K562 (cell line): ENCODE measurements at regions not wholly inside any gene's neighbourhood (a gene's known extent, or its start where the extent isn't known, plus 50 kb on each side); places are given as distances from the start of the nearest gene placed in this dataset.

Experiments
- ATAC-seq: fragments of 200-7000 bp; cut with Tn5 transposase; 3 replicates; pipeline ENCODE4 v1.9.1; 2020; ENCODE audit warnings: moderate library complexity
- BruUV-seq: library from RNA; stranded (reverse); fragments of 400-500 nt; replicated peaks from 2 replicates; lab custom pipeline; 2021; lab: Mats Ljungman, UMichigan
- CTCF ChIA-PET: fragments of 300-600 bp; formaldehyde crosslinking; extraction: SDS; loops from one replicate; lab custom pipeline; 2021; ENCODE audit warnings: low intra/inter-chr PET ratio; lab: Yijun Ruan, JAX
- POLR2A ChIA-PET: fragments of 300-600, 350-650 bp; sonication (Branson Sonifier 250); formaldehyde crosslinking; extraction: SDS; loops from one replicate; lab custom pipeline; 2021; ENCODE audit warnings: antibody characterized with exemption, inconsistent platforms; lab: Yijun Ruan, JAX
- DNase-seq, 4 experiments: peaks; one replicate each; pipeline versions ENCODE4 v3.0.0 to v3.0.0-alpha.2; 2011 to 2018; ENCODE audit warnings: low spot score in 3 of 4, mixed read lengths in 3 of 4; ENCODE audit errors: extremely low read depth in 1 of 4
- FAIRE-seq: peaks from 2 replicates; lab custom pipeline; 2011; peaks lifted over from hg19 to GRCh38; lab: Jason Lieb, UNC
- H2AFZ ChIP-seq: 2 replicates; pipeline ENCODE4 v1.6.0; 2011; ENCODE audit warnings: low read depth, low read length, control low read depth, inconsistent platforms
- H3K27ac ChIP-seq: fragments of 200-600 bp; 3 replicates; pipeline ENCODE4 v1.8.0; 2011; ENCODE audit warnings: low read depth, mild to moderate bottlenecking, control low read depth, inconsistent platforms, low read length, moderate library complexity, mixed read lengths; ENCODE audit errors: extremely low read depth
- H3K27me3 ChIP-seq, 2 experiments: fragments of 300-600 bp in 1 of 2; 2 replicates in 1 of 2; 3 replicates in 1 of 2; pipeline versions ENCODE4 v1.6.0 to v1.8.0; 2011; ENCODE audit warnings: inconsistent platforms in 2 of 2, low read length in 2 of 2, mild to moderate bottlenecking in 1 of 2, mixed read lengths in 1 of 2, moderate library complexity in 1 of 2; ENCODE audit not compliant: control insufficient read depth in 2 of 2, insufficient read depth in 2 of 2
- H3K36me3 ChIP-seq: fragments of 300-600 bp; 3 replicates; pipeline ENCODE4 v1.8.0; 2011; ENCODE audit warnings: mild to moderate bottlenecking, low read length, inconsistent platforms; ENCODE audit not compliant: control insufficient read depth, insufficient read depth
- H3K4me1 ChIP-seq, 2 experiments: fragments of 200-600 bp in 1 of 2; replicated peaks in 1 of 2; 2 replicates in 1 of 2; 3 replicates in 1 of 2; pipeline versions ENCODE4 v1.5.1 to v1.8.0; 2011; ENCODE audit warnings: inconsistent platforms in 2 of 2, low read length in 2 of 2, mild to moderate bottlenecking in 1 of 2, mixed read lengths in 1 of 2, moderate library complexity in 1 of 2; ENCODE audit not compliant: control insufficient read depth in 2 of 2, insufficient read depth in 2 of 2
- H3K4me2 ChIP-seq: 2 replicates; pipeline ENCODE4 v1.6.1; 2011; ENCODE audit warnings: low read length, control low read depth, inconsistent platforms, mixed read lengths; ENCODE audit not compliant: insufficient read depth
- H3K4me3 ChIP-seq: fragments of 200-600 bp; sonication (generic), shearing (Covaris generic); 2 replicates; pipeline ENCODE4 v1.5.1; 2016; ENCODE audit warnings: control low read depth, inconsistent platforms
- H3K79me2 ChIP-seq: fragments of 200-600 bp; 3 replicates; pipeline ENCODE4 v1.8.0; 2011; ENCODE audit warnings: low read length, inconsistent platforms; ENCODE audit not compliant: control insufficient read depth, insufficient read depth
- H3K9ac ChIP-seq, 2 experiments: 2 replicates each; pipeline versions ENCODE4 v1.6.0 to v1.6.1; 2011; ENCODE audit warnings: low read depth in 2 of 2, low read length in 2 of 2, control low read depth in 1 of 2, inconsistent platforms in 1 of 2, mild to moderate bottlenecking in 1 of 2, mixed read lengths in 1 of 2; ENCODE audit not compliant: insufficient read depth in 1 of 2
- H3K9me1 ChIP-seq: one replicate; pipeline ENCODE4 v1.6.0; 2011; ENCODE audit warnings: inconsistent platforms, mild to moderate bottlenecking, low read length, moderate library complexity; ENCODE audit not compliant: control insufficient read depth, insufficient read depth
- H3K9me3 ChIP-seq: replicated peaks from 2 replicates; pipeline ENCODE4 v1.5.1; 2011; ENCODE audit warnings: low read depth, low read length, inconsistent platforms; ENCODE audit not compliant: control insufficient read depth, insufficient read depth
- H4K20me1 ChIP-seq: replicated peaks from 2 replicates; pipeline ENCODE4 v1.6.1; 2011; ENCODE audit warnings: low read length, inconsistent platforms, mixed read lengths; ENCODE audit not compliant: control insufficient read depth, insufficient read depth
- CXXC5 ChIP-seq: fragments of 250-450 bp; sonication (Bioruptor Pico); IDR thresholded peaks from 2 replicates; pipeline ENCODE4 v1.8.0; 2022; ENCODE audit warnings: inconsistent platforms, mild to moderate bottlenecking, moderate library complexity
- DIDO1 ChIP-seq: fragments of 450-650 bp; IDR thresholded peaks from 2 replicates; pipeline ENCODE4 v1.6.1; 2016; ENCODE audit warnings: low read depth, missing biosample characterization, missing genetic modification characterization
- EGR1 ChIP-seq: fragments of 450-650 bp; conservative IDR thresholded peaks from 2 replicates; pipeline ENCODE4 v1.6.1; 2017; ENCODE audit warnings: mild to moderate bottlenecking
- ERF ChIP-seq: fragments of 450-650 bp; formaldehyde crosslinking; IDR thresholded peaks from 2 replicates; pipeline ENCODE4 v1.4.0; 2020; ENCODE audit warnings: mild to moderate bottlenecking, mixed read lengths
- HSF4 ChIP-seq: fragments of 250-450 bp; sonication (Bioruptor Pico); IDR thresholded peaks from 2 replicates; pipeline ENCODE4 v2.1.2; 2022; ENCODE audit warnings: mild to moderate bottlenecking, moderate library complexity, borderline replicate concordance
- NUFIP1 ChIP-seq: fragments of 450-650 bp; IDR thresholded peaks from 2 replicates; pipeline ENCODE4 v1.6.1; 2018; ENCODE audit not compliant: partially characterized antibody
- TCF3 ChIP-seq: sonication (generic); formaldehyde crosslinking; IDR thresholded peaks from 2 replicates; pipeline ENCODE4 v1.4.0; 2020; ENCODE audit warnings: mild to moderate bottlenecking, missing genetic modification reagents
- ZKSCAN8 ChIP-seq: fragments of 200-800 bp; sonication (Bioruptor generic); IDR thresholded peaks from 2 replicates; pipeline ENCODE4 v1.6.1; 2016; ENCODE audit warnings: missing genetic modification characterization, missing compliant biosample characterization
- WGBS: fragments of 100-300 bp; shearing (Covaris generic); methylation state at CpG from one replicate; pipeline ENCODE4 v1.1.6; 2016; ENCODE audit warnings: low coverage, mixed read lengths; ENCODE audit not compliant: insufficient coverage; ENCODE audit errors: missing lambda C conversion rate; 5-methylcytosine and 5-hydroxymethylcytosine counted together
- in situ Hi-C: fragments of 300-500 bp; cut with MboI; formaldehyde crosslinking; loops from 4 replicates; pipeline ENCODE4 v1.15.0; 2018; ENCODE audit warnings: inconsistent platforms, mixed read lengths
- intact Hi-C: fragments of 100-400 bp; cut with micrococcal nuclease; formaldehyde crosslinking; loops from 2 replicates; pipeline ENCODE4 v1.14.2; 2022
- TF ChIP-seq, protein P1 (sequence below): fragments of 250-450 bp; sonication (Bioruptor Pico); IDR thresholded peaks from 2 replicates; pipeline ENCODE4 v1.4.0; 2020
- TF ChIP-seq, protein P2 (sequence below): fragments of 450-650 bp; IDR thresholded peaks from 2 replicates; pipeline ENCODE4 v1.6.1; 2018; ENCODE audit warnings: mild to moderate bottlenecking, low read depth; ENCODE audit not compliant: partially characterized antibody
- TF ChIP-seq, protein P3 (sequence below): fragments of 250-450 bp; sonication (Bioruptor Pico); IDR thresholded peaks from 2 replicates; pipeline ENCODE4 v1.8.0; 2021; ENCODE audit warnings: moderate library complexity, mild to moderate bottlenecking, inconsistent platforms

DNA sequence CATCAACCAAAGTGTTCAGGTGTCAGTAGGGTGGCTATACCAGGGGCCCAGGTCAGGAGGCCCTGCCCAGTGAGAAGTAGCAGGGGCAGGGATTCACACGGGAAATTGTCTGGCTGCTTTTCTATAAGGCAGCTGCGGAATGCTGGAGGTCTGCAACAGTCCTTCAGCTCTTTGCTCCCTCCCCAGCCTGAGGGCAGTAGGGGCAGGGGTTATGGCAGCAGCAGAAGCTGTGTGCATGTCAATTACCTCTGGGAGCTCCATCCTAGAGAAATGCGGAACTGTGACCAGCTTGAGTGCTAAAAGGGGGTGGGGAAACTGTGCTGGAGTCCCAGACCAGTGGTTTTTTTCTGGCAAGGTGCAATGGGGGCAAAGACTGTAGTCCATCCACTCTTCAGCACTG, 810.4 kb downstream of the PCDH7 start:
- WGBS = 3% methylated on average over 3 of the region's 3 CpGs
- H3K4me2 ChIP-seq = no peak overlapping the region
- no peak overlapping the region for H2AFZ ChIP-seq
- DNase-seq = no peak
- intact Hi-C loops = no loop called here
- H3K4me3 ChIP-seq = no peak overlapping the region
- H3K27me3 ChIP-seq = no peaks in the 10 kb centered on the region
- no peaks in the 10 kb centered on the region for H3K4me1 ChIP-seq
- no peak for ATAC-seq
- TF ChIP-seq ERF (CRISPR knock-in tag) (no peak), ZKSCAN8 (CRISPR knock-in tag) (no peak), HSF4 (no peak), DIDO1 (tag) (no peak), EGR1 (no peak), NUFIP1 (no peak), CXXC5 (CRISPR knock-in tag) (no peak), TCF3 (CRISPR knock-in tag) (no peak)
- TF ChIP-seq, protein P1, sequence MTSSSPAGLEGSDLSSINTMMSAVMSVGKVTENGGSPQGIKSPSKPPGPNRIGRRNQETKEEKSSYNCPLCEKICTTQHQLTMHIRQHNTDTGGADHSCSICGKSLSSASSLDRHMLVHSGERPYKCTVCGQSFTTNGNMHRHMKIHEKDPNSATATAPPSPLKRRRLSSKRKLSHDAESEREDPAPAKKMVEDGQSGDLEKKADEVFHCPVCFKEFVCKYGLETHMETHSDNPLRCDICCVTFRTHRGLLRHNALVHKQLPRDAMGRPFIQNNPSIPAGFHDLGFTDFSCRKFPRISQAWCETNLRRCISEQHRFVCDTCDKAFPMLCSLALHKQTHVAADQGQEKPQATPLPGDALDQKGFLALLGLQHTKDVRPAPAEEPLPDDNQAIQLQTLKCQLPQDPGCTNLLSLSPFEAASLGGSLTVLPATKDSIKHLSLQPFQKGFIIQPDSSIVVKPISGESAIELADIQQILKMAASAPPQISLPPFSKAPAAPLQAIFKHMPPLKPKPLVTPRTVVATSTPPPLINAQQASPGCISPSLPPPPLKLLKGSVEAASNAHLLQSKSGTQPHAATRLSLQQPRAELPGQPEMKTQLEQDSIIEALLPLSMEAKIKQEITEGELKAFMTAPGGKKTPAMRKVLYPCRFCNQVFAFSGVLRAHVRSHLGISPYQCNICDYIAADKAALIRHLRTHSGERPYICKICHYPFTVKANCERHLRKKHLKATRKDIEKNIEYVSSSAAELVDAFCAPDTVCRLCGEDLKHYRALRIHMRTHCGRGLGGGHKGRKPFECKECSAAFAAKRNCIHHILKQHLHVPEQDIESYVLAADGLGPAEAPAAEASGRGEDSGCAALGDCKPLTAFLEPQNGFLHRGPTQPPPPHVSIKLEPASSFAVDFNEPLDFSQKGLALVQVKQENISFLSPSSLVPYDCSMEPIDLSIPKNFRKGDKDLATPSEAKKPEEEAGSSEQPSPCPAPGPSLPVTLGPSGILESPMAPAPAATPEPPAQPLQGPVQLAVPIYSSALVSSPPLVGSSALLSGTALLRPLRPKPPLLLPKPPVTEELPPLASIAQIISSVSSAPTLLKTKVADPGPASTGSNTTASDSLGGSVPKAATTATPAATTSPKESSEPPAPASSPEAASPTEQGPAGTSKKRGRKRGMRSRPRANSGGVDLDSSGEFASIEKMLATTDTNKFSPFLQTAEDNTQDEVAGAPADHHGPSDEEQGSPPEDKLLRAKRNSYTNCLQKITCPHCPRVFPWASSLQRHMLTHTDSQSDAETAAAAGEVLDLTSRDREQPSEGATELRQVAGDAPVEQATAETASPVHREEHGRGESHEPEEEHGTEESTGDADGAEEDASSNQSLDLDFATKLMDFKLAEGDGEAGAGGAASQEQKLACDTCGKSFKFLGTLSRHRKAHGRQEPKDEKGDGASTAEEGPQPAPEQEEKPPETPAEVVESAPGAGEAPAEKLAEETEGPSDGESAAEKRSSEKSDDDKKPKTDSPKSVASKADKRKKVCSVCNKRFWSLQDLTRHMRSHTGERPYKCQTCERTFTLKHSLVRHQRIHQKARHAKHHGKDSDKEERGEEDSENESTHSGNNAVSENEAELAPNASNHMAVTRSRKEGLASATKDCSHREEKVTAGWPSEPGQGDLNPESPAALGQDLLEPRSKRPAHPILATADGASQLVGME (CRISPR knock-in tag) = no peak
- TF ChIP-seq, protein P2, sequence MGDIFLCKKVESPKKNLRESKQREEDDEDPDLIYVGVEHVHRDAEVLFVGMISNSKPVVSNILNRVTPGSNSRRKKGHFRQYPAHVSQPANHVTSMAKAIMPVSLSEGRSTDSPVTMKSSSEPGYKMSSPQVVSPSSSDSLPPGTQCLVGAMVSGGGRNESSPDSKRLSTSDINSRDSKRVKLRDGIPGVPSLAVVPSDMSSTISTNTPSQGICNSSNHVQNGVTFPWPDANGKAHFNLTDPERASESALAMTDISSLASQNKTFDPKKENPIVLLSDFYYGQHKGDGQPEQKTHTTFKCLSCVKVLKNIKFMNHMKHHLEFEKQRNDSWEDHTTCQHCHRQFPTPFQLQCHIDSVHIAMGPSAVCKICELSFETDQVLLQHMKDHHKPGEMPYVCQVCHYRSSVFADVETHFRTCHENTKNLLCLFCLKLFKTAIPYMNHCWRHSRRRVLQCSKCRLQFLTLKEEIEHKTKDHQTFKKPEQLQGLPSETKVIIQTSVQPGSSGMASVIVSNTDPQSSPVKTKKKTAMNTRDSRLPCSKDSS = no peak
- TF ChIP-seq, protein P3, sequence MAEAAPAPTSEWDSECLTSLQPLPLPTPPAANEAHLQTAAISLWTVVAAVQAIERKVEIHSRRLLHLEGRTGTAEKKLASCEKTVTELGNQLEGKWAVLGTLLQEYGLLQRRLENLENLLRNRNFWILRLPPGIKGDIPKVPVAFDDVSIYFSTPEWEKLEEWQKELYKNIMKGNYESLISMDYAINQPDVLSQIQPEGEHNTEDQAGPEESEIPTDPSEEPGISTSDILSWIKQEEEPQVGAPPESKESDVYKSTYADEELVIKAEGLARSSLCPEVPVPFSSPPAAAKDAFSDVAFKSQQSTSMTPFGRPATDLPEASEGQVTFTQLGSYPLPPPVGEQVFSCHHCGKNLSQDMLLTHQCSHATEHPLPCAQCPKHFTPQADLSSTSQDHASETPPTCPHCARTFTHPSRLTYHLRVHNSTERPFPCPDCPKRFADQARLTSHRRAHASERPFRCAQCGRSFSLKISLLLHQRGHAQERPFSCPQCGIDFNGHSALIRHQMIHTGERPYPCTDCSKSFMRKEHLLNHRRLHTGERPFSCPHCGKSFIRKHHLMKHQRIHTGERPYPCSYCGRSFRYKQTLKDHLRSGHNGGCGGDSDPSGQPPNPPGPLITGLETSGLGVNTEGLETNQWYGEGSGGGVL (CRISPR knock-in tag) = no peak
- TF ChIP-seq, all 486 proteins: peak for 0
- no peak for FAIRE-seq
- Histone ChIP-seq H3K9ac (no peak overlapping the region), H4K20me1 (no peaks in the 10 kb centered on the region), H3K79me2 (no peaks in the 10 kb centered on the region), H3K27ac (no peak overlapping the region), H3K9me1 (no peaks in the 10 kb centered on the region), H3K36me3 (no peaks in the 10 kb centered on the region), H3K9me3 (no peaks in the 10 kb centered on the region)
- CTCF ChIA-PET = no interaction called here
- in situ Hi-C loops = no loop called here
- BruUV-seq = no TSS peak
- POLR2A ChIA-PET = no interaction called here
